NCI-H2196 (cell line): ENCODE measurements at regions not wholly inside any gene's neighbourhood (a gene's known extent, or its start where the extent isn't known, plus 50 kb on each side); places are given as distances from the start of the nearest gene placed in this dataset.
A peak's percentile ranks its signal among the peaks of the same experiment; 100 is the strongest.
"Not testable (repeated sequence)": the region's sequence is repeated elsewhere in the genome, so short reads cannot be mapped to it uniquely, and the experiment has no call there.

Source experiments
- DNase-seq: peaks from one replicate; lab custom pipeline; 2025; ENCODE audit not compliant: unreplicated experiment; lab: John Stamatoyannopoulos, UW

- not testable (repeated sequence) for DNase-seq
Measured at GRCh38 chrX:89539150-89539549, 382.6 kb upstream of the TGIF2LX start.

GRCh38 chrX:89557146-89557545, 364.6 kb upstream of the TGIF2LX start:
- DNase-seq: not testable (repeated sequence)

GRCh38 chrX:89562079-89562478, 359.6 kb upstream of the TGIF2LX start:
- DNase-seq: not testable (repeated sequence)

- not testable (repeated sequence) for DNase-seq
Measured at GRCh38 chrX:89563107-89563506, 358.6 kb upstream of the TGIF2LX start.

GRCh38 chrX:89567787-89568186, 353.9 kb upstream of the TGIF2LX start:
- not testable (repeated sequence) for DNase-seq

GRCh38 chrX:89581868-89582267, 339.8 kb upstream of the TGIF2LX start:
- DNase-seq: not testable (repeated sequence)

GRCh38 chrX:89631858-89632257, 289.9 kb upstream of the TGIF2LX start:
- not testable (repeated sequence) for DNase-seq

GRCh38 chrX:89635887-89636286, 285.8 kb upstream of the TGIF2LX start:
- DNase-seq: not testable (repeated sequence)

- not testable (repeated sequence) for DNase-seq
Measured at GRCh38 chrX:89658662-89659061, 263.0 kb upstream of the TGIF2LX start.

GRCh38 chrX:89706481-89706880, 215.2 kb upstream of the TGIF2LX start:
- DNase-seq: not testable (repeated sequence)

- DNase-seq: not testable (repeated sequence)
Measured at GRCh38 chrX:89707363-89707927, 214.3 kb upstream of the TGIF2LX start.

GRCh38 chrX:89734367-89734766, 187.3 kb upstream of the TGIF2LX start:
- DNase-seq: not testable (repeated sequence)

GRCh38 chrX:89756466-89756865, 165.2 kb upstream of the TGIF2LX start:
- DNase-seq: not testable (repeated sequence)

- not testable (repeated sequence) for DNase-seq
Measured at GRCh38 chrX:89757767-89758166, 163.9 kb upstream of the TGIF2LX start.

- DNase-seq: not testable (repeated sequence)
Measured at GRCh38 chrX:89759076-89759685, 162.5 kb upstream of the TGIF2LX start.

GRCh38 chrX:89771639-89772038, 150.1 kb upstream of the TGIF2LX start:
- DNase-seq: not testable (repeated sequence)

GRCh38 chrX:89811440-89811839, 110.3 kb upstream of the TGIF2LX start:
- not testable (repeated sequence) for DNase-seq

GRCh38 chrX:89839723-89840122, 82.0 kb upstream of the TGIF2LX start:
- not testable (repeated sequence) for DNase-seq

- DNase-seq: peak; percentile 0
Measured at GRCh38 chrX:89871662-89872061, 50.0 kb upstream of the TGIF2LX start.
